ENCODE measurements at regions not wholly inside any gene's neighbourhood (a gene's known extent, or its start where the extent isn't known, plus 50 kb on each side); places are given as distances from the start of the nearest gene placed in this dataset.

GRCh38 chr21:41086569-41086968 lies 81.4 kb upstream of the BACE2 start:
- DNase-seq = no peak

GRCh38 chr21:41090981-41091380 lies 77.0 kb upstream of the BACE2 start:
- no peak for DNase-seq

GRCh38 chr21:41091616-41092015 lies 76.3 kb upstream of the BACE2 start:
- no peak for DNase-seq

GRCh38 chr21:41092312-41092711 lies 75.6 kb upstream of the BACE2 start:
- DNase-seq = no peak

- DNase-seq = no peak
Observed at GRCh38 chr21:41095983-41096382, 72.0 kb upstream of the BACE2 start.

- DNase-seq = no peak
Observed at GRCh38 chr21:41098076-41098475, 69.9 kb upstream of the BACE2 start.

- DNase-seq = no peak
Observed at GRCh38 chr21:41098481-41099042, 69.4 kb upstream of the BACE2 start.

GRCh38 chr21:41100826-41101550 lies 67.0 kb upstream of the BACE2 start:
- no peak for DNase-seq

GRCh38 chr21:41102281-41102680 lies 65.7 kb upstream of the BACE2 start:
- DNase-seq = no peak

GRCh38 chr21:41107602-41108001 lies 60.4 kb upstream of the BACE2 start:
- DNase-seq = no peak

GRCh38 chr21:41108668-41109585 lies 59.0 kb upstream of the BACE2 start:
- DNase-seq = no peak

GRCh38 chr21:41110161-41110560 lies 57.8 kb upstream of the BACE2 start:
- DNase-seq = no peak

- DNase-seq = no peak
Observed at GRCh38 chr21:41110664-41111063, 57.3 kb upstream of the BACE2 start.

GRCh38 chr21:41111681-41112080 lies 56.3 kb upstream of the BACE2 start:
- DNase-seq = no peak

- DNase-seq = no peak
Observed at GRCh38 chr21:41112740-41113692, 54.9 kb upstream of the BACE2 start.

- DNase-seq = no peak
Observed at GRCh38 chr21:41115851-41116250, 52.1 kb upstream of the BACE2 start.

Measured in activated effector memory CD4-positive, alpha-beta T cell treated with Interleukin-2 at 50 U/mL for 16 hours (primary cell).